ENCODE measurements at regions not wholly inside any gene's neighbourhood (a gene's known extent, or its start where the extent isn't known, plus 50 kb on each side); places are given as distances from the start of the nearest gene placed in this dataset.

DNA sequence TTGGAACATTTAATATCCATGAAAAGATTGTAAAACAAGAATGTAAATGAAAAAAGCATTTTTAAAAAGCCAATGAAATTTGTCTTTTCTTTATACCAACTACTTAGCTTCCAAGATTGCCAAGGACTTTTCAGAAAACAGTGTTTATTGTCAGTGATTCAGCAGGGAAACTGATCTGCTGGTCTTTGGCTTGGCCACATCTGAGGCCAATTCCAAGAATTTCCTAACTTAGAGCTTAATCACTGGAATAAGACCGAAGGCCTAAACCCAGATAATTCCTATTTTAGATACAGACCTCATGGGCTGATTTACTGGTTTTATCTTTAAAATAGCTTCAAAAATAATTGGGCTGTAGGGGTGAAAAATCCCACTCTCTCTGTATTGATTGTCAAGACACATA is 260.5 kb upstream of the RORA start:
- H3K4me1 ChIP-seq (ENCODE audit: insufficient read depth): no peaks in the 10 kb centered on the region
- no peaks in the 10 kb centered on the region for H3K27me3 ChIP-seq (replicated peaks; ENCODE audit: insufficient read depth)
- H3F3A ChIP-seq (ENCODE audit: insufficient read depth): no peaks in the 10 kb centered on the region
- H3K9me2 ChIP-seq (ENCODE audit: insufficient read depth): no peaks in the 10 kb centered on the region
- H2AFZ ChIP-seq: no peak overlapping the region
- H3K27ac ChIP-seq: no peak overlapping the region
- H3K9ac ChIP-seq: no peak overlapping the region
- in situ Hi-C loops (cut with MboI): no loop called here
- H3K79me2 ChIP-seq (ENCODE audit: insufficient read depth): no peaks in the 10 kb centered on the region
- H3K36me3 ChIP-seq (ENCODE audit: low read depth): no peaks in the 10 kb centered on the region
- H3K9me3 ChIP-seq (ENCODE audit: low read depth): no peaks in the 10 kb centered on the region
- 0 to 13% methylated on average over 1 of the region's 1 CpG for WGBS, 2 experiments (ENCODE audit: low coverage in 1 of 2, low lambda C conversion rate in 2 of 2, missing lambda C conversion rate in 2 of 2)
- TF ChIP-seq EZH2 (IDR thresholded peaks at IDR 0.05; ENCODE audit: insufficient read depth, poor library complexity, severe bottlenecking): no peak
- no peak for TF ChIP-seq EZH2phosphoT487 (IDR thresholded peaks at IDR 0.05; ENCODE audit: insufficient read depth, low read depth)
- H3K4me2 ChIP-seq (ENCODE audit: unreplicated experiment): no peak overlapping the region
- DNase-seq: no peak
- H3K4me3 ChIP-seq: no peak overlapping the region
- no peaks in the 10 kb centered on the region for H4K20me1 ChIP-seq (ENCODE audit: insufficient read depth)

DNA sequence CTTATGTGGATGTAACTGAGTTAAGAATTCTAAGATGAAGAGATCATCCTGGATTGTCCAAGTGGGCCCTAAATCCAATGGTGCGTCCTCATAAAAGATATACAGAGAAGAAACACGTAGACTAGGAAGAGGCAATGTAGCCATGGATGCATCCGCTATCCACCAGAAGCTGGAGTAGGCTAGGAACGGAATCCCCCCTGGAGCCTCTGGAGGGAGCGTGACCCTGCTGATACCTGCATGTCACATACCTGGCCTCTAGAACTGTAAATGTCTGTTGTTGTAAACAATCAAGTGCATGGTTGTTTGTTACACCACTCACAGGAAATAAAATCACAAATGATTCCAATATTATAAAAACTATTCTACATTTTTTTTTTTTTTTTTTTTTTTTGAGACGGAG is 254.5 kb upstream of the RORA start:
- no peaks in the 10 kb centered on the region for H3K27me3 ChIP-seq (replicated peaks; ENCODE audit: insufficient read depth)
- no peak overlapping the region for H3K27ac ChIP-seq
- H3F3A ChIP-seq (ENCODE audit: insufficient read depth): no peaks in the 10 kb centered on the region
- no peak overlapping the region for H3K4me3 ChIP-seq
- H3K9ac ChIP-seq: no peak overlapping the region
- H3K4me1 ChIP-seq (ENCODE audit: insufficient read depth): no peaks in the 10 kb centered on the region
- no peaks in the 10 kb centered on the region for H3K9me2 ChIP-seq (ENCODE audit: insufficient read depth)
- H3K9me3 ChIP-seq (ENCODE audit: low read depth): no peaks in the 10 kb centered on the region
- H3K4me2 ChIP-seq (ENCODE audit: unreplicated experiment): no peak overlapping the region
- H4K20me1 ChIP-seq (ENCODE audit: insufficient read depth): no peaks in the 10 kb centered on the region
- in situ Hi-C loops (cut with MboI): no loop called here
- H3K36me3 ChIP-seq (ENCODE audit: low read depth): no peaks in the 10 kb centered on the region
- H2AFZ ChIP-seq: no peak overlapping the region
- WGBS, 2 experiments (ENCODE audit: low coverage in 1 of 2, low lambda C conversion rate in 2 of 2, missing lambda C conversion rate in 2 of 2): 62 to 69% methylated on average over 5 to 6 of the region's 6 CpGs
- no peaks in the 10 kb centered on the region for H3K79me2 ChIP-seq (ENCODE audit: insufficient read depth)
- TF ChIP-seq EZH2phosphoT487 (IDR thresholded peaks at IDR 0.05; ENCODE audit: insufficient read depth, low read depth): no peak
- no peak for DNase-seq

DNA sequence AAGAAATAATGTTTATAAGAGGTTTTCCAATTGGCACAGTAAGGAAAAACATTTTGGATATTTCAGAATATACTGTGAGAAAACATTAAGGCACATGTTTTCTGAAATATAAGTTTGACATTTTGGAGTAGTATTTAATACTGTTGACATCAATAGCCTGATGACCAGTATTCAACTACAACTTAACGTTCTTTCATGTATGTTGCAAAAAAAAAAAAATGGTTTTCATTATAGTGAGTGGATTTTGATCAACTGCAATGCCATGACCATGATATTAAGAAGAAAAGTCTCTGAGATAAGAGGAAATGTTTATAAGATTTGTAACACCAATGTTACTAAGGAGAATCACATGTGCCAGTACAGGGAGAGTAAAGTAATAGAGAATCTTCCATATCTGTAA is 252.8 kb upstream of the RORA start:
- TF ChIP-seq EZH2 (IDR thresholded peaks at IDR 0.05; ENCODE audit: insufficient read depth, poor library complexity, severe bottlenecking) (no peak), EZH2phosphoT487 (IDR thresholded peaks at IDR 0.05; ENCODE audit: insufficient read depth, low read depth) (no peak)
- H2AFZ ChIP-seq: no peak overlapping the region
- no peaks in the 10 kb centered on the region for H3K4me1 ChIP-seq (ENCODE audit: insufficient read depth)
- in situ Hi-C loops (cut with MboI): no loop called here
- WGBS, 2 experiments (ENCODE audit: low coverage in 1 of 2, low lambda C conversion rate in 2 of 2, missing lambda C conversion rate in 2 of 2): 0 to 3% methylated on average over 1 of the region's 1 CpG
- no peaks in the 10 kb centered on the region for H3K79me2 ChIP-seq (ENCODE audit: insufficient read depth)
- no peaks in the 10 kb centered on the region for H3K9me2 ChIP-seq (ENCODE audit: insufficient read depth)
- no peaks in the 10 kb centered on the region for H3K27me3 ChIP-seq (replicated peaks; ENCODE audit: insufficient read depth)
- no peak for DNase-seq
- no peaks in the 10 kb centered on the region for H4K20me1 ChIP-seq (ENCODE audit: insufficient read depth)
- no peak overlapping the region for H3K9ac ChIP-seq
- H3K27ac ChIP-seq: no peak overlapping the region
- H3K9me3 ChIP-seq (ENCODE audit: low read depth): no peaks in the 10 kb centered on the region
- H3F3A ChIP-seq (ENCODE audit: insufficient read depth): no peaks in the 10 kb centered on the region
- H3K36me3 ChIP-seq (ENCODE audit: low read depth): no peaks in the 10 kb centered on the region
- H3K4me2 ChIP-seq (ENCODE audit: unreplicated experiment): no peak overlapping the region
- no peak overlapping the region for H3K4me3 ChIP-seq

DNA sequence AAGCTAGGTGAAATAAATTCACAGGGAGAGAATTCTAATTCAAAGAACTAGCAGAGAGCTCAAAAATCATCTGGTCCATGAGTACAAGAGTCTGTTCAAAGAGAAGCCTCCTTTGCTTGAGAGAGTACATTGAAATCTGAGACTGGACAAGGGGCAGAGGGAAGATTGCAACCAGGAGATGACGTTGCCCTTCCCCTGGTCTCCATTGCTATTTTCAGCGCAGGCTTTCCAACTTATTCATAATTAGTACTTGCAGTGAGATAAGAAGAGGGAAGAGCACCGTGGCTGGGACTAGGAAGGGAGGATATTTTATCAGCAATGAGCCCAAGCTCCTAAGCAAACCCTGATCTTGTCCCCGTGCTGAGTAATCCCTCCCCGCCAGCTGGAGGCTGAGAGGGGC is 251.8 kb upstream of the RORA start:
- Histone ChIP-seq H2AFZ (no peak overlapping the region), H3K27ac (no peak overlapping the region)
- 35 to 44% methylated on average over 5 of the region's 5 CpGs for WGBS, 2 experiments (ENCODE audit: low coverage in 1 of 2, low lambda C conversion rate in 2 of 2, missing lambda C conversion rate in 2 of 2)

DNA sequence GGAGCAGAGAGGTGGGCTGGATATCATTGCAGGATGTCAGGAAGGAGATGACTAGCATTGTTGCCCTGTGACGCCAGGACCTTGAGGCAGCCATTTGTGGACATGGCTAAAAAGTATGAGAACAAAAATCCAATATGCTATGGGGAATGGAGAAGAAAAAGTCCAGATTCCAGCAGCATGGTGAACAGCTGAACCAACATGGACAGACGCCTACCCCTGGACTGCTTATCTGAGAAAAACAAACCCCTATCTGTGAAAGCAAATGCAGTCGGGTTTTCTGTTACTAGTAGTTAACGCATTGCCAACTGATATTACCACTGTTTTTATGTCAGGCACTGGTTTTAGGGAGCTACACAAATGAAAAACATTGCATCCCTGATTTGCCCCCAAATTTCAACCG is 251.2 kb upstream of the RORA start:
- H3K36me3 ChIP-seq (ENCODE audit: low read depth): no peaks in the 10 kb centered on the region
- no peaks in the 10 kb centered on the region for H3K4me1 ChIP-seq (ENCODE audit: insufficient read depth)
- H3K27me3 ChIP-seq (replicated peaks; ENCODE audit: insufficient read depth): no peaks in the 10 kb centered on the region
- no peaks in the 10 kb centered on the region for H3F3A ChIP-seq (ENCODE audit: insufficient read depth)
- no peaks in the 10 kb centered on the region for H3K79me2 ChIP-seq (ENCODE audit: insufficient read depth)
- DNase-seq: no peak
- no peak for TF ChIP-seq EZH2phosphoT487 (IDR thresholded peaks at IDR 0.05; ENCODE audit: insufficient read depth, low read depth)
- H3K4me3 ChIP-seq: no peak overlapping the region
- 55 to 65% methylated on average over 5 of the region's 5 CpGs for WGBS, 2 experiments (ENCODE audit: low coverage in 1 of 2, low lambda C conversion rate in 2 of 2, missing lambda C conversion rate in 2 of 2)
- H3K9me2 ChIP-seq (ENCODE audit: insufficient read depth): no peaks in the 10 kb centered on the region
- no peak overlapping the region for H3K9ac ChIP-seq
- no peaks in the 10 kb centered on the region for H4K20me1 ChIP-seq (ENCODE audit: insufficient read depth)
- no peak overlapping the region for H3K27ac ChIP-seq
- H3K4me2 ChIP-seq (ENCODE audit: unreplicated experiment): no peak overlapping the region
- H3K9me3 ChIP-seq (ENCODE audit: low read depth): no peaks in the 10 kb centered on the region
- in situ Hi-C loops (cut with MboI): no loop called here
- H2AFZ ChIP-seq: no peak overlapping the region

More for the DNA sequence above, 251.8 kb upstream of the RORA start:
- Histone ChIP-seq H3K9me2 (ENCODE audit: insufficient read depth) (no peaks in the 10 kb centered on the region), H3K4me3 (no peak overlapping the region), H3K36me3 (ENCODE audit: low read depth) (no peaks in the 10 kb centered on the region), H3K4me2 (ENCODE audit: unreplicated experiment) (no peak overlapping the region), H4K20me1 (ENCODE audit: insufficient read depth) (no peaks in the 10 kb centered on the region), H3K9me3 (ENCODE audit: low read depth) (no peaks in the 10 kb centered on the region), H3K27me3 (replicated peaks; ENCODE audit: insufficient read depth) (no peaks in the 10 kb centered on the region), H3F3A (ENCODE audit: insufficient read depth) (no peaks in the 10 kb centered on the region), H3K4me1 (ENCODE audit: insufficient read depth) (no peaks in the 10 kb centered on the region), H3K9ac (no peak overlapping the region), H3K79me2 (ENCODE audit: insufficient read depth) (no peaks in the 10 kb centered on the region)
- no peak for DNase-seq
- no peak for TF ChIP-seq EZH2phosphoT487 (IDR thresholded peaks at IDR 0.05; ENCODE audit: insufficient read depth, low read depth)
- TF ChIP-seq EZH2 (IDR thresholded peaks at IDR 0.05; ENCODE audit: insufficient read depth, poor library complexity, severe bottlenecking): no peak
- in situ Hi-C loops (cut with MboI): no loop called here
